ENCODE measurements at regions not wholly inside any gene's neighbourhood (a gene's known extent, or its start where the extent isn't known, plus 50 kb on each side); places are given as distances from the start of the nearest gene placed in this dataset.

DNA sequence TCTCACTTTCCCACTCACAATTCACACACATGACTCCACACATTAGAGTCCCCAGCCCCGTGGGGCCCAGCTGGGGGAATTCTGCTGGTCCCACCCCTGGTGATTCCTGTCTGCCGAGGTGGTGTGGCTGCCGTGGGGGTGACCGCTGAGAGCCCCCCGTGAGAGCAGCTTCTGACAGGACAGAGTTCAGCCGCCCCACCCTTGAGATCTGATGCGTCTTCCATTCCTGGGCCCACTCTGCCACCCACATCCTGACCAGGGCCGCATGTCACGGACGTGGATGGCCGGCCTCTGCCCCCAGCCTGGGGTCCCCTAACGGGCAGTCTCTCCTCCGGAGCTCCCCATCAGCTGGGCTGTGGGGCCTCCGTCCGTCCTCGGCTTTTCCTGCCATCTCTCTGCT lies 240.1 kb upstream of the PITRM1 start:
- Histone ChIP-seq H3K4me3 (replicated peaks in 1 of 4; ENCODE audit: control extremely low read depth in 1 of 4, insufficient read depth in 1 of 4, low read depth in 3 of 4, low read length in 4 of 4) (no peak overlapping the region), H2AFZ (ENCODE audit: low read length) (no peak overlapping the region), H3K9ac (ENCODE audit: insufficient read depth, low read length) (no peak overlapping the region), H3K4me2 (ENCODE audit: extremely low read depth, insufficient read depth, low read length) (no peak overlapping the region), H3K27ac (ENCODE audit: insufficient read depth, low read length) (no peak overlapping the region), H3K79me2 (ENCODE audit: control insufficient read depth, insufficient read depth, low read length) (no peaks in the 10 kb centered on the region), H4K20me1 (ENCODE audit: control insufficient read depth, extremely low read depth, insufficient read depth, low read length) (no peaks in the 10 kb centered on the region), H3K36me3 (ENCODE audit: control insufficient read depth, insufficient read depth, low read length) (no peaks in the 10 kb centered on the region), H3K9me3 (ENCODE audit: control insufficient read depth, insufficient read depth, low read depth, low read length) (no peaks in the 10 kb centered on the region), H3K4me1 (ENCODE audit: control insufficient read depth, extremely low read depth, insufficient read depth, low read length) (no peaks in the 10 kb centered on the region), H3K27me3 (ENCODE audit: control insufficient read depth, insufficient read depth, low read length) (no peaks in the 10 kb centered on the region)
- no peak for TF ChIP-seq EZH2 (IDR thresholded peaks at IDR 0.05; ENCODE audit: low read length, missing control alignments)
- TF ChIP-seq, protein P1, sequence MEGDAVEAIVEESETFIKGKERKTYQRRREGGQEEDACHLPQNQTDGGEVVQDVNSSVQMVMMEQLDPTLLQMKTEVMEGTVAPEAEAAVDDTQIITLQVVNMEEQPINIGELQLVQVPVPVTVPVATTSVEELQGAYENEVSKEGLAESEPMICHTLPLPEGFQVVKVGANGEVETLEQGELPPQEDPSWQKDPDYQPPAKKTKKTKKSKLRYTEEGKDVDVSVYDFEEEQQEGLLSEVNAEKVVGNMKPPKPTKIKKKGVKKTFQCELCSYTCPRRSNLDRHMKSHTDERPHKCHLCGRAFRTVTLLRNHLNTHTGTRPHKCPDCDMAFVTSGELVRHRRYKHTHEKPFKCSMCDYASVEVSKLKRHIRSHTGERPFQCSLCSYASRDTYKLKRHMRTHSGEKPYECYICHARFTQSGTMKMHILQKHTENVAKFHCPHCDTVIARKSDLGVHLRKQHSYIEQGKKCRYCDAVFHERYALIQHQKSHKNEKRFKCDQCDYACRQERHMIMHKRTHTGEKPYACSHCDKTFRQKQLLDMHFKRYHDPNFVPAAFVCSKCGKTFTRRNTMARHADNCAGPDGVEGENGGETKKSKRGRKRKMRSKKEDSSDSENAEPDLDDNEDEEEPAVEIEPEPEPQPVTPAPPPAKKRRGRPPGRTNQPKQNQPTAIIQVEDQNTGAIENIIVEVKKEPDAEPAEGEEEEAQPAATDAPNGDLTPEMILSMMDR (conservative IDR thresholded peaks at IDR 0.05 in 1 of 2, IDR thresholded peaks at IDR 0.05 in 1 of 2; ENCODE audit: low read depth in 1 of 2, low read length in 2 of 2), result no peak
- no peak for DNase-seq (ENCODE audit: low read depth in 2 of 2)

DNA sequence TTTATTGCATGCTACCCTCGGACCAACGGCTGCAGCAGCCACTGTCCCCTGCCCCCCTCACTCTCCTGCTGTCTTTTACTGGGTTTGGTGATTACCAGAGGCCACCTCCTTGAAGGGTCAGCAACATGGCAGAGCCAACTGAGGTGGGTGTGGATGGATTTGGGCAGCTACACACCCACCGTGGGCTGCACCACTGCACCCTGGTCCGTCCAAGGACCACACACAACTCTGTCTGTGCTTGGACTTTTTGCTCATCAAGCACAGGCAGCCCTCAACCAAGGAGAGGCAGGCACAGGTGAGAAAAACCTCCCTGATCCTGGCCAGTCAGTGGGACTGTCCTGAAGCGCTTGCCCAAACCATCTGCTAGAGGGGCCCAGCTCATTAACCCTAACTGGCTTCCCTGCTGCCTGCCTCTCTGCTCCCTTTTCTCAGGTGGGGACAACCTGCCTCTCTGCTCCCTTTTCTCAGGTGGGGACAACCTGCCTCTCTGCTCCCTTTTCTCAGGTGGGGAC lies 239.5 kb upstream of the PITRM1 start:
- H2AFZ ChIP-seq (ENCODE audit: low read length), result no peak overlapping the region
- H3K4me1 ChIP-seq (ENCODE audit: control insufficient read depth, extremely low read depth, insufficient read depth, low read length), result no peaks in the 10 kb centered on the region
- H3K79me2 ChIP-seq (ENCODE audit: control insufficient read depth, insufficient read depth, low read length), result no peaks in the 10 kb centered on the region
- H3K4me2 ChIP-seq (ENCODE audit: extremely low read depth, insufficient read depth, low read length), result no peak overlapping the region
- no peaks in the 10 kb centered on the region for H3K9me3 ChIP-seq (ENCODE audit: control insufficient read depth, insufficient read depth, low read depth, low read length)
- H4K20me1 ChIP-seq (ENCODE audit: control insufficient read depth, extremely low read depth, insufficient read depth, low read length), result no peaks in the 10 kb centered on the region
- no peaks in the 10 kb centered on the region for H3K27me3 ChIP-seq (ENCODE audit: control insufficient read depth, insufficient read depth, low read length)
- H3K27ac ChIP-seq (ENCODE audit: insufficient read depth, low read length), result no peak overlapping the region
- DNase-seq (ENCODE audit: low read depth in 2 of 2), result no peak
- no peak overlapping the region for H3K9ac ChIP-seq (ENCODE audit: insufficient read depth, low read length)
- no peak overlapping the region for H3K4me3 ChIP-seq (replicated peaks in 1 of 4; ENCODE audit: control extremely low read depth in 1 of 4, insufficient read depth in 1 of 4, low read depth in 3 of 4, low read length in 4 of 4)
- H3K36me3 ChIP-seq (ENCODE audit: control insufficient read depth, insufficient read depth, low read length), result no peaks in the 10 kb centered on the region
- no peak for TF ChIP-seq EZH2 (IDR thresholded peaks at IDR 0.05; ENCODE audit: low read length, missing control alignments)
- TF ChIP-seq, protein P1 (conservative IDR thresholded peaks at IDR 0.05 in 1 of 2, IDR thresholded peaks at IDR 0.05 in 1 of 2; ENCODE audit: low read depth in 1 of 2, low read length in 2 of 2), result no peak

DNA sequence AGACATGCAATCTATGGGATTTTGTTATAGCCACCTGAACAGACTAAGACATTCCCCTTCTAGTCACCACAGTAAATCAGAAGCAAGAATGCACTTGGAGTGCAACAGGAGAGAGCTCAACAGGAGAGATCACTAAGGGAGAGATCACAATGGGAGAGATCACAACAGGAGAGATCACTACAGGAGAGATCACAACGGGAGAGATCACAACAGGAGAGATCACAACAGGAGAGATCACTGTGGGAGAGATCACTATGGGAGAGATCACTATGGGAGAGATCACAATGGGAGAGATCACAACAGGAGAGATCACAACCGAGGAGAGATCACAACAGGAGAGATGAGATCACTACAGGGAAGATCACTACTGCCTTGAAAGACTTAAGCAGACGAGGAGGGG lies 238.5 kb upstream of the PITRM1 start:
- H4K20me1 ChIP-seq (ENCODE audit: control insufficient read depth, extremely low read depth, insufficient read depth, low read length), result no peaks in the 10 kb centered on the region
- DNase-seq (ENCODE audit: low read depth in 2 of 2), result no peak
- H3K79me2 ChIP-seq (ENCODE audit: control insufficient read depth, insufficient read depth, low read length), result no peaks in the 10 kb centered on the region
- no peak overlapping the region for H3K27ac ChIP-seq (ENCODE audit: insufficient read depth, low read length)
- H3K4me2 ChIP-seq (ENCODE audit: extremely low read depth, insufficient read depth, low read length), result no peak overlapping the region
- no peak overlapping the region for H3K4me3 ChIP-seq (replicated peaks in 1 of 4; ENCODE audit: control extremely low read depth in 1 of 4, insufficient read depth in 1 of 4, low read depth in 3 of 4, low read length in 4 of 4)
- H3K9me3 ChIP-seq (ENCODE audit: control insufficient read depth, insufficient read depth, low read depth, low read length), result no peaks in the 10 kb centered on the region
- TF ChIP-seq, protein P1 (conservative IDR thresholded peaks at IDR 0.05 in 1 of 2, IDR thresholded peaks at IDR 0.05 in 1 of 2; ENCODE audit: low read depth in 1 of 2, low read length in 2 of 2), result no peak
- TF ChIP-seq EZH2 (IDR thresholded peaks at IDR 0.05; ENCODE audit: low read length, missing control alignments), result no peak
- no peak overlapping the region for H2AFZ ChIP-seq (ENCODE audit: low read length)
- no peak overlapping the region for H3K9ac ChIP-seq (ENCODE audit: insufficient read depth, low read length)
- no peaks in the 10 kb centered on the region for H3K4me1 ChIP-seq (ENCODE audit: control insufficient read depth, extremely low read depth, insufficient read depth, low read length)
- H3K27me3 ChIP-seq (ENCODE audit: control insufficient read depth, insufficient read depth, low read length), result no peaks in the 10 kb centered on the region
- H3K36me3 ChIP-seq (ENCODE audit: control insufficient read depth, insufficient read depth, low read length), result no peaks in the 10 kb centered on the region
